GM21529 (cell line): ENCODE measurements at regions not wholly inside any gene's neighbourhood (a gene's known extent, or its start where the extent isn't known, plus 50 kb on each side); places are given as distances from the start of the nearest gene placed in this dataset.
A peak's percentile ranks its signal among the peaks of the same experiment; 100 is the strongest.

ENCODE experiments used
- ATAC-seq: cut with Tn5 transposase; IDR thresholded peaks from one replicate; pipeline ENCODE4 v1.9.1; 2021; ENCODE audit not compliant: unreplicated experiment

DNA sequence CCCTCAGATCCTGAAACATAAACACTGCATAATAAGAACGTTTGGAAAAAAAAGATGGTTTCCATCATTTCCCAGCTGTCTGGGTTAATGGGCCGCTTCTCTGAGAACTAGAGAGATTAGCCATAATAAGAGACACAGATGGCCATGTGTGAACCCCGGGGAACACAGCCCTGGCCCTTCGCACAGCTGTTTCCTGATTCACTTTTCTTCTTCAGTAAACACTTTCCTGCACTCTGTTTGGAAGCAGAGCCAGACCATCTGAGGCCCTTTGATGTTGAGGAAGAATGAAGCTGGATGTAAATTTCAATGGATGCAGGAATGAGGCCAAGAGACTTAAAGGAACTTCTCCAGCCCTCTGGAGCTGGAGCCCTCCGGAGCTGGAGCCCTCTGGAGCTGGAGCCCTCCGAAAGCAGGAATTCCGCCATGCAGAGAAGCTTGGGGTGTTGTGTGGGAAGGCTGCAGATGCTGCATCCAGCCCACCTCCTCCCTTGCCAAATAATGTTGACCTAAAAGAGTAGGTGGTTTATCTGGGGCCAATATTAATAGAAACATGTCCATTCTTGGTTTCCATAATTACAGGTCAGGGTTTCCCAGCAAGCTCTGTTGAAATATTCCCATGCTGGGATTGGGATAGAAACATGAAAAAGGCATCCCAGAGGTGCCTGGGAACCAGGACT is 218.9 kb downstream of the NXNL2 start:
- no peak for ATAC-seq

DNA sequence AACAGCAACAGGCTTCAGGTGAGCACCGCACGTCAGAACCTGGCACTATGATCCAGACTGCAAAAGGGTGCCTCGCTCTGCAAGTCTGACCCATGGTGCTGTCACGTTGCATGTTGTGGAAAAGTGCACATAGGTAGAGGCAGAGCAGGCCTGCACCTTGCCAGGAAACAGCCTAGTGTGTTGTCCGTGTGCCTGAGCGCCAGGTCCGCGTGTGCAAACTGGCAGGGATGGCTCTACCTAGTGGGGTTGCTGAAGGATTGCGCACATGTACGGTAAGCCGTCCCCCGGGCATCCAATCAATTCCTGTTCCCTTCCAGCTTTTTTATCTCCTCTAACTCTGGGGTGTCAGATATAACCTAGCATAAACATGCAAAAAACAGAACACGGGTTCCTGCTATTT is 219.5 kb downstream of the NXNL2 start:
- ATAC-seq = no peak

DNA sequence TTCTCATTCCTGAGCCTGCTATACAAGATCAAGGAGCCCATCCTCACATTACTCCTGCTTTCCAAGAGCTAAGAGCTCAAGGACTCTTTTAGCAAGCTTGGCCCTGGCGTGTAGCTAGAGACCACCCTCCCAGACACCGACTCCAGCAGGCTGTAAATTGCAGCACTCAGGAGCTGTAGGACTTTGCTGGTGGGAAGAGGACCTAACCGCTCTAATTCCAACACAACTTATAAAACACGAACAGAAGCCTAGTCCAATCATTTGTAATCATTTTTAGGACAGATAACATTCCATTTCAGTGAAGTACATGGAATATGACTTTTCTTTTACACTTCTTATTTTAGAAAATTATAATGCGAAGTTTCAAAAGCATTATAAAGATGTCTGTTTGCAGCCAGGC is 219.9 kb downstream of the NXNL2 start:
- no peak for ATAC-seq

DNA sequence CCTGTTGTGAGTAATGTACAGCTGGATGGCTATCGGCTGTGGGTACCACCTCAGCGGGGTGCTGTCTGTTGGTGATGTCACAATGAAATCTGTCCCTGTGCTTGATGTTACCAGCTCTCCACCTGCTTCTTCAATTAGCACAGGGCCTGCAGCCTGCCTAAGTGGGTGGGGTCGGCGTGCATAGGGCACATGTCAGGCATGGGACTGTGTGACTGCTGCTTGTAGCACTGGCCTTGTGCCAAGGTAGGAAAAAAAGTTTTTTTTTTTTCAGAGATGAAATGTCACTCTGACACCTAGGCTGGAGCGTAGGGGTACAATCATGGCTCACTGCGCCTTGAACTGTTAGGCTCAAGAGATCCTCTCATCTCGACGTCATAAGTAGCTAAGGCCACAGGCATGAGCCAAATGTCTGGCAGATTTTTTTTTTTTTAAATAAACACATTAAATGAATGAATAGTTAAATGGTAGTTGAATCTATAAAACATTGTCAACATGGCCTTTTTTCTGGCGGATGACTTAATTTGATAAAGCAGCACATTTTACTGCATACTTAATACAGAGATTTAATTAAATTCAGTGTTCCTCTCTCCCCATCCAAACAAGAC is 222.5 kb downstream of the NXNL2 start:
- ATAC-seq = no peak

DNA sequence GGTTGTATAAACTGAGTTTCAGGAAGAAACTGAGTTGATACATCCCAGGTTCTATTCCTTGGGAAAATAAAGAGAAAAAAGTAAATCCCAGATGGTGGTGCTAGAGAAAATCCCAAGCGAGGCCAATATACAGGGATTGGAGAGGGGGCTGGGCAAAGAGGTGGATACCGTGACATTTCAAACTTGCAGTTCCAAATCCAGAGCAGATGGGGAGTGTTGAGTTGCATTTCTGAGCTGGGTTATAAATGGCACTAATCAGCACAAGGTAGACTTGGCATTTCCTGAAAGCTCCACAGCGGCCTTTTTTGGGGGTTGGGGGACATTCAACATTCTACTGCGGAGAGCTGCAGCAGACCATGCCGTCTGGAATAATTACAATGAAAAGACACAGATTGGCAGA is 224.4 kb downstream of the NXNL2 start:
- no peak for ATAC-seq

DNA sequence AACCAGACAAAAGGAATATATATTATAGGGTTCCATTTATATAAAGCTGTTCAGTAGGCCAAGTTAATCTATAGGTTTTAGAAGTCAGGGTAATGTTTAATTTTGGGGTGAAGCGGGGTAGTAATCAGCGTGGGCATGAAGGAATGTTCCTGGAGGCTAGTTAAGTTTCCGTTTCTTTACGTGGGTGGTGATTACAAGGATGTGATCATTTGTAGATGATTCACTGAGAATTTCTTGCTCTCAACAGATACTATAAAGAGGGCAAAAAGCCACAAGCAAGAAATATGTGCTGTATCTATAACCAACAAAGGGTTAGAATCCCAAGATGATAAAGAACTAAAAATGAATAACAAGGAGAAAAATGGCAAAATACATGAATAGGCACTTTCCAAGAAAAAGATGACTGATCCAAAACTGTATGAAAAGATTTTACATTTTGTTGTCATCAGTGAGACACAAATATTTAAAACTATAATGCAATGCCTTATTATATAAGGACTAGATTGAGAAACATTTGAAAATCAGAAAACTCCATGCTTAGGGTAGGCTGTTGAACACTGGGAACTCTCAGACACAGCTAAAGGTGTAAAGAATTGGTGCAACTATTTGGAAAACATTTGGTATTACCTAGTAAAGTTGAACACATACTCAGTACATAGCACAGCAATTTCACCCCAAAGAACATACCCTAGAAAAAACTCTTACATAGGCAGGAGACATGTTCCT is 224.3 kb upstream of the S1PR3 start:
- no peak for ATAC-seq

DNA sequence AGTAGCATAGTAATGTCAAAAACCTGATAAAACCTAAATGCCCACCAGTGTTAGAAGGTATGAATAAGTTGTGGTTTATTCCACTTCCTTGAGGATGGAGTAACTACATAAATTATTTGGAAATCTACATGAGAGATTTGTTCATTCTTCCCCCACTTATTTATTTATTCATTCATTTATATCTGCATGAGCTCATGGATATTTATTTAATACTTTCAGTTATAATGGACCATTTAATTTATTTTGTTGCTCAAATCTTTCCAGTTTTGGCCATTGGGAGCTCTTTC is 223.8 kb upstream of the S1PR3 start:
- no peak for ATAC-seq

DNA sequence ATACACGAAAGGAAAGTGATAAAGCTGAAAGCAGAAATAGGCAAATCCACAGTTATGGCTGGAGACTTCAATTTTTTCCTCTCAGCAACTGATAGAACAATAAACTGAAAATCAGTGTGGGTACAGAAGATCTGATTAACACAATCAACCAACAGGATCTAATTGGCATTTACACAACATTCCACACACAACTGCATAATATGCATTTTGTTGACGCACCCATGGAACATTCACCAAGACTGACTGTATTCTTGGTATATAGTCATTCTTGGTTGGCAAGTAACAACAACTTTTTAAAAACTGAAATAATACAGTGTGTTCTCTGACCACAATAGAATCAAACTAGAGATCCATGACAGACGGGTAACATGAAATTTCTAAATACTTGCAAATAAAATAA is 218.7 kb upstream of the S1PR3 start:
- ATAC-seq = no peak

DNA sequence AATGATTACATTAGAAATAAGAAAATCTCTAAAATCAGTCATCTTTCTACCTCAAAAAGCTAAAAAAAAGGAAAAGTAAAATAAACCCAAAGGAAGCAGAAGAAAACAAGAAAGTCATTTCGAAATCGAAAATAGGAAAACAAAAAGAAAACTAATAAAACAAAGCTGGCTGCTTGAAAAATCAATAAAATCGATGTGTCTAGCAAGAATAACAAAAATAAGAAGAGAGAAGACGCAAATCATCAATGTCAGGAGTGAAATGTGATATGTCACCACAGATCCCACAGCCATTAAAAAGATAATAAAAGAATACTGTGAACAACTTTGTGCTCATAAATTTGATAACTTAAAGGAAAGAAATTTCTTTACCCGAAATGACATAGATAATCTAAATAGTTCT is 218.1 kb upstream of the S1PR3 start:
- ATAC-seq = no peak

DNA sequence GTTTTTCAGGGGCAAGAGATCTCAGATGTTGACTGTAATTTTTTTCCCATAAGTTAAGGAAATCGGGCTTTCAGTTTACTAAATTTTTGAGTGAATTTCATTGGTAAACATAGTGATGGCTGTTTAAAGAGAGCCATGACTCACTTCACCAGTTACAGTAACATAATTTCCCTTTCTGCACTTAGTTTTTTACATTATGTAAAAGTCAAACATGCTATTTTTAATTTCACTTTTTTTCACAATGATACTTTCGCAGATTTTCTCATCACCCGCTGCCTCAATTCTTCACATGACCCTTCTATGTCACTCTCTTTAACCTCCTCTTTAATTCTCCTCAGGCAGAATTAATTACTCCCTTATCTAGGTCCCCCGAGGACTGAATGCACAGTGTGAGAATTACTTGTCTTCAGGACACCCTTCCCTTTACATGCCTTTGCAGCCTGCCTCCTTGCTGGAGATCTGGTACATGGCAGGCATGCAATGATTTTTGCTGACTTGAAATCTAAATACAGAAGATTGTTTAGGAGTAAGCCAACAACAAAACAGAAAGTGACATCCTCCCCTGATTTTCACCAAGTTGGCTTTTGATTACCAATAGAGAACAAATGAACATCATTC is 217.5 kb upstream of the S1PR3 start:
- ATAC-seq = no peak

DNA sequence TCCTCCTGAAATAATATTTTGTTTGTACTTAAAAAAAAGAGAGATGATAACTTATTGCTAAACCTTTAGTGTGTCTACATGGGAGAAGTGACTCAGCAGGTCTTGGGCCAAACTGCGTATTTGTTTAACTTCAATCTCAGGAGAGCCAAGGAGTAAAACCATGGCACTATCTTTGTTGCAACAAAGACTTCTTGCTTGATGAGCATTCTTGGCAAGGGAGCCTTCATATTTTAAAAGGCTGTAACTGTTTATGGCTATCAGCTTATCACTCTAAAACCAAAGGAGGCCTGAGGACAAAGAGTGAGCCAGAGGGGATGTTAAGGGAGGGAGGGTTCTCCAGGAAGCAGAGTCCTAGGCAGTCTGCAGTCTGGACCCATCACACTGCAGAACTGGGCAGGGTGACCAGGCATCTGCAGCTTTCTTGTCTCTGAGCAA is 216.2 kb upstream of the S1PR3 start:
- no peak for ATAC-seq

DNA sequence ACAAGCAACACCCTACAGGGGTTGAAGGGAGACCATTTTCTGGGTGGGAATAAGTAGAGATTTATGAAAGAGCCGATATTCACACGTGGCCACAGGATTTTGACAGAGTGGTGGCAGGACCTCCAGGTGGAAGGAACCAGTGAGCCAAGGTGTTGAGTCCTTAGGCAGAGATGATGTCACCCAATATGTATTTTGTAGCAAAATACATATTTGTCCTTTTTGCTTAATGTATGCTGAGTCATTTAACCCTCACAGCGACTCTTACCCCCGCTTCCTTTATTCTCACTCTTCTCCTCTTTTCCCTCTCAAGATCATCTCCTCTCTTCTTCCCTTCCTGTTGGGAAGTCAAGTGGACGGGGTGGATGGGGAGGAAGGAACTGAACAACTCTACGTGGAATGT is 215.7 kb upstream of the S1PR3 start:
- no peak for ATAC-seq

DNA sequence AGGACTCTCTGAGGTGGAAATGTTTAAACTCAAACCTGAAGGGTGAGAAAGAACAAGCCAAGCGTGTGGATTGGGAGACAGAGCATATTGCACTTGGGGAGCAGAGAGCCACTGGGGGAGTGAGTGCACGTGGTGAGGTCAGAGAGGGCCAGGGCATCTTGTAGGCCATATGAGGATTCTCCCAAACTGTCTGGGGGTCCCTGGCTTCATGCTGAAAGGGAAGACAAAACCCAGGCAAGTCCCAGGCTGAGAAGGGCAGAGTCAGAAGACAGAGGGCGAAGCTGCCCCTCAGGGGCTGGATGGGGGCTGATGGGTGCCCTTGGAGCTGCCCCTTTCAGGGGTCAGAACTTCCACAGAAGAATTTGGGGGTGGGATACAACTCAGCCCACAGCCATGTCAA is 215.3 kb upstream of the S1PR3 start:
- ATAC-seq = no peak

DNA sequence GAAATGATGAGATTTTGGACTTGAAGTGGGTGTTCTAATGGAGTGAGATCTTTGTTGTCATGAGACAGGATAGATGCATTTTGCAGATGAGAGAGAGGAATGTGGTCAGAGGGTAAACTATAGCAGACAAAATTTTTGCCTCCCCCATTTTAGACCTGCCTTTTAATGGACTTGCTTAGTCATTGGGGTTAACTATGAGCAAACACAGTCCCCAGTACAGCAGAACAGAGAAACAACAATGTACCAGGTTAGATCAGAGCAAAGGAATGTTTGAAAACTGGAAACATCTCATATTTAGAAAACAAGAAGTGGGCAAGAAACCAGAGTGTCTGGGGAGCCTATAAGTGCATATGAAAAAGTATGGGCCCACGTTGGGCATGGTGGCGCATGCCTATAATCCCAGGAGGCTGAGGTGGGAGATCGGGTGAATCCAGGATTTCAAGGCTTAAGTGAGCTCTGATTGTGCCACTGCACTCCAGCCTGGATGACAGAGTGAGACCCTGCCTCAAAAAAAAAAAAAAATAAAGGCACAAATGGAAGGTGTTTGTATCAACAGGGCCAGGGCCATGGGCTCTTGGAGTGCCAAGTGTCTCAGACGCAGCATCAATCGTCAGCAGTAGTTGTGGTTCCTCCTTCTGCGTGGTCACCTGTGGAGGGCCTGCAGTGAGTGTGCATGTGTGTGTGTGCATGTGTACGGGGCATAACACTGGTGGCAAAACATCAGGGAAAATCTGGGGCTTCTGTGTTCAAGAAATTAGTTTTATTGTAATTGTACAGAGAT is 214.4 kb upstream of the S1PR3 start:
- no peak for ATAC-seq

DNA sequence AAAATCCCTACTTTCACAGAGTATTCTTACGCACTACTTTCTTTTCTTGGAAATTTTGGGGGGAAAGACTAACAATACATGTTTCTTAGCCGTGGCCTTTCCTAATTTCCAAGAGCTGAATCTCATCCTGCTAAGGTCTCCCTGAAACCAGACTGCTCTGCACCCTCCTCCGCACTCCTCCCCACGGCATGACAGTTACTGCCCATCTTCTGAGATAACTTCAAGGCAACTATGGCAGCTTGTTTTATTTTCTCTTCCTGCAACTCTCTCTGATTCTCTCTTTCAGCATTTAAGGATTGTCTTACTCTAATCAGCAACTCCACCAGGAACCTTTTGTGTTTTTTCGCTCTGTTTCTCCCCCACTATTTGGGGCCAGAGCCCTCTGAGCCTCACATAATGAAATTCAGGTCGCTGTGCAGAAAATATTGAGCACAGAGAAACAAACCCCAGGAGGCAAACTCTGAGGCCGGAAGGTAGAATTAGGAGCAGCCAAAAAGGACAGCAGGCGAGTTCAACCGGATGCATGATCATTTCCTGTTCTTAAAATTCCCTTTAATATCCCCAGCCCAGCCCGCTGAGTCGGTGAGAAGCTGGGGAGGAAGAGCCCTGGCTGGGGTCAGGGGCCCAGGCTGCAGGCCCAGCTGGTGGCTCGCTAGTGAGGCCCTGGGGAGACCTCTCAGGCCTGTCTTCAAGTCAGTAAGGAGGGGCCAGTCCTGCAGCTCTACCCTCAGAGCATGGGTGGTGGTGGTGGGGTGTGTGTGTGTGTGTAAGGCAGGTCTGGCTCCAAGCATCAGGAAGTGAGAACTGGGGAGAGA is 213.6 kb upstream of the S1PR3 start:
- ATAC-seq = peak; percentile 42

DNA sequence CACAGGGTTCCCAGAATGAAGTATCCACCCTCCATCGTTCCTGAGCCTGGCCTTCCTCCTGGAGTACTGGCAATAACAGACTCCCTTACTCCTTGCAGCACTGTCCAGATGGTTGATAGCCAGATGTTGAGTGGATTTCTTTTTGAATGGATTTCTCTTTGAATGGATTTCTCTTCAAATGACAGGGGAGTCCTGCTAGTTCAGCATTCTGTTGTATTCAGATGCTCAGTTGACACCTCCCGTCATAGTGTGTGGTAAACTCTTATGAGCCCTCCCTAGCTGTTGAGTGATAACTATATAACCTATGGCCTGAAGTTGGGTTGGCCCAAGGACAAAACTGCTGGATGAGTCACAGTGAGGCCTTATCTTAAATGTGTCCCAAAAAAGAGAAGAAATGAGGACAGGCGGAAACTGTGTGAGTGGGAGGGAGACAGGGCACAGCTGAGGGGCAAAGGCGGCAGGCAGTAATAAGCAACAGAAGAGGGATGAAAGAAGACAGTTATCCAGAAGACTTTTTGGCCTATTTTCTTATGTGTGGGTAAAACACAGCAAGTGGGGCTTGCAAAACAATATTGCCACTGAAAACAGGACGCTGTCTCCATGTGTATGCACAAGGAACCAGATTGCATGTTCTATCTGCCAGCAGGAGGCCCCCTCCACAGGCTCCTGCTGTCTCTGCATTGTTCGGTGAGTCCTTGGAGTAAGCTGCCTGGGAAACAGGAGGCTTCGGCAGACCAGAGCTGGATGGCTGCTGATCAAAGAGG is 209.5 kb upstream of the S1PR3 start:
- ATAC-seq = no peak

DNA sequence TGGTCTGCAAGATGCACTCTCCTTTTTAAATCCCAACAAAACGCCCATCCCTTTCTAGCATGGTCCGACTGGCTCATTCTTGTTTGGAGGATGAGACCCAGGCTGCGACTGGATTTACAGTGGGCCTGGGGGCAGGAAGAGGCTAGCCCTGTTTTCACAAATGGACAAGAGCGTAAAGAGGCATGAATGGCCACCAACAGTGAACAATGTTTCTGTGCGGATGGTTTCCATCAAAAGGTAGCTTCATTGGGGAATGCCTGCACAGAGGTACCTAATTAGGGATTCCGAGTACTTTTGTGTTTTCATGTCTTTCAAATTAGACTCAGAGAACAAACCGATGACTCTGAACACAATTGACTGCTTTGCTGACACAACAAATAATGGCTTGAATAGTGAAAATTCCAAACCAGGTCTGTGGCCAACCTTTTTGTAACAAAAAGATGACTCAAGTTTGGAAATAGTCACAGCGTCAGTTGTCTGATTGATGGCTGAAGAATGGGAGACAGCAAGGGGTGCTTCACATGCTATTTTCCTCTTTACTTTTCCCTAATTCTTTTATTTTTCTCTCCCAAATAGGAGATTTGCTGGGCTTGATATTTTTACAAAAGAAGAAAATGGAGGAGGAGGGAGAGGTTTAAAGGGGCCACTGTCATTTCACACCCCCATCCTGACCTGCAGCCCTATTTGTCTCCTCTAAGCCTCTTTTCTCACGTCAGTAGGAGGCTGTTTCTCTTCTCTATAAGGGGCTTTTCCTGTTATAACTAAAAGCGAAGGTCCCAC is 208.1 kb upstream of the S1PR3 start:
- ATAC-seq = no peak

DNA sequence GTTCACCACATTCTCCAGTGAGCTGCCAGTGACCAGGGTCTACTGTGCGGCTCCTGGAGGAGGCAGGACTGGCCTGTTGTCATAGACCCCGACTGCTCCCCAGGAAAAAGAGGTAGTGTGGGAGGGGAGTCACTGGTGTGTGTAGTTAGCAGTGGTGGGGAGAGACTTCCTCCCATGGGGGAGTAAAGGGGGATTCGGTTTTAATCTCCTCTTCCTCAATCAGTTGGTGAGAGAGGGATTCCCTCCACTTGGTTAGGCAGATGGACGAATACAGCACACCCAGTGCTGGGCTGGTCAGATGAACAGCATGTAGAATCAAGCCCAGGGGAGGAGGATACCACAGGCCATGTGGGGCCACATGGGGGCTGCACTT is 207.6 kb upstream of the S1PR3 start:
- ATAC-seq = no peak

DNA sequence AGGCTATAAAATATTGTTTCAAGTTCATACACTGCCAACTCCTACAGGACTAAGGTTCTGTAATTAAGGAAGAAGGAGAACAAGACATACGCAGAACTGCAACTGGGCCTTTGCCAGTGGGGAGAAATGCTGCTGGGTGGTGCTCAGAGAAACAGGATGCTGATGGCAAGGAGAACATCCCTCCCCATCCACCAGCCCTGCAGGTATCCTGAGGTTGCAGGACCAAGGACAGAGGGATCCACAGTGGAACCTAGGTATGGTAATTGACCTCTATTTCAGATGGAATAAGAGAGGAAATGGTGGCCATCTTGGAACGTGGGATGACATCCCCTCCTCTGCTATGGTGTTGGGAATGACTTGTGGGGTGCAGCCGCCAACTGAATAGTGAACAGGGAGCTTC is 206.3 kb upstream of the S1PR3 start:
- ATAC-seq = no peak
